SK-N-SH (cell line): ENCODE measurements at regions not wholly inside any gene's neighbourhood (a gene's known extent, or its start where the extent isn't known, plus 50 kb on each side); places are given as distances from the start of the nearest gene placed in this dataset.

ENCODE experiments used
- CTCF ChIA-PET: fragments of 300-600, 350-600 bp; formaldehyde crosslinking; extraction: SDS; loops from one replicate; lab custom pipeline; 2021; lab: Yijun Ruan, JAX
- POLR2A ChIA-PET: fragments of 350-600 bp; sonication (Branson Sonifier 250); formaldehyde crosslinking; extraction: SDS; loops from one replicate; lab custom pipeline; 2020; ENCODE audit warnings: antibody characterized with exemption, inconsistent platforms; lab: Yijun Ruan, JAX
- DNase-seq: peaks from one replicate; pipeline ENCODE4 v3.0.0; 2012
- H2AFZ ChIP-seq: fragments of 200-600 bp; sonication (generic); 2 replicates; pipeline ENCODE4 v1.8.1; 2016; ENCODE audit warnings: antibody characterized with exemption, mild to moderate bottlenecking, low read depth
- H3F3A ChIP-seq: fragments of 200-600 bp; sonication (generic); replicated peaks from 2 replicates; pipeline ENCODE3; 2016; ENCODE audit warnings: antibody characterized with exemption, mild to moderate bottlenecking; ENCODE audit not compliant: insufficient read depth
- H3K27ac ChIP-seq, 2 experiments: fragments of 200-500 bp in 1 of 2; fragments of 200-600 bp in 1 of 2; sonication (Bioruptor generic) in 1 of 2; sonication (generic), shearing (Covaris generic) in 1 of 2; 2 replicates each; pipeline versions ENCODE4 v1.5.1 to v1.6.1; 2014 to 2016; ENCODE audit warnings: low read depth in 2 of 2, inconsistent platforms in 1 of 2, low read length in 1 of 2, mild to moderate bottlenecking in 1 of 2, mixed read lengths in 1 of 2
- H3K27me3 ChIP-seq: fragments of 200-600 bp; sonication (generic), shearing (Covaris generic); 2 replicates; pipeline ENCODE4 v1.6.1; 2016; ENCODE audit warnings: mixed run types; ENCODE audit not compliant: insufficient read depth
- H3K36me3 ChIP-seq, 2 experiments: fragments of 200-500 bp in 1 of 2; fragments of 200-600 bp in 1 of 2; sonication (Bioruptor generic) in 1 of 2; sonication (generic) in 1 of 2; replicated peaks in 1 of 2; 2 replicates each; pipeline versions ENCODE3 to v1.5.1; 2014 to 2016; ENCODE audit warnings: low read length in 1 of 2, mild to moderate bottlenecking in 1 of 2; ENCODE audit not compliant: insufficient read depth in 2 of 2, control insufficient read depth in 1 of 2
- H3K4me1 ChIP-seq, 2 experiments: fragments of 200-500 bp in 1 of 2; fragments of 200-600 bp in 1 of 2; sonication (Bioruptor generic) in 1 of 2; sonication (generic), shearing (Covaris generic) in 1 of 2; 2 replicates each; pipeline versions ENCODE4 v1.5.1 to v1.6.1; 2014 to 2016; ENCODE audit warnings: low read depth in 1 of 2, low read length in 1 of 2, mixed run types in 1 of 2; ENCODE audit not compliant: insufficient read depth in 2 of 2, control insufficient read depth in 1 of 2
- H3K4me2 ChIP-seq: fragments of 200-600 bp; sonication (generic), shearing (Covaris generic); 2 replicates; pipeline ENCODE4 v1.6.1; 2017; ENCODE audit warnings: mixed run types
- H3K4me3 ChIP-seq, 2 experiments: fragments of 200-500 bp in 1 of 2; fragments of 200-600 bp in 1 of 2; sonication (Bioruptor generic) in 1 of 2; sonication (generic), shearing (Covaris generic) in 1 of 2; 2 replicates each; pipeline versions ENCODE4 v1.5.1 to v1.8.1; 2014 to 2016; ENCODE audit warnings: low read depth in 2 of 2, inconsistent platforms in 1 of 2, low read length in 1 of 2, mild to moderate bottlenecking in 1 of 2, mixed read lengths in 1 of 2, moderate library complexity in 1 of 2
- H3K79me2 ChIP-seq: fragments of 200-600 bp; sonication (generic); 2 replicates; pipeline ENCODE4 v1.8.1; 2017; ENCODE audit warnings: mild to moderate bottlenecking; ENCODE audit not compliant: insufficient read depth
- H3K9ac ChIP-seq: fragments of 200-600 bp; sonication (generic); 2 replicates; pipeline ENCODE4 v1.6.1; 2017; ENCODE audit warnings: mixed run types
- H3K9me2 ChIP-seq: fragments of 200-600 bp; sonication (generic); 2 replicates; pipeline ENCODE4 v1.6.1; 2017; ENCODE audit warnings: mixed run types
- H3K9me3 ChIP-seq: fragments of 200-600 bp; sonication (generic); 2 replicates; pipeline ENCODE4 v1.6.1; 2017; ENCODE audit warnings: mixed run types, mild to moderate bottlenecking, moderate library complexity
- H4K20me1 ChIP-seq: fragments of 200-600 bp; sonication (generic); 2 replicates; pipeline ENCODE4 v1.6.1; 2017; ENCODE audit warnings: mild to moderate bottlenecking, mixed run types; ENCODE audit not compliant: insufficient read depth
- FOXJ3 ChIP-seq: sonication (generic); formaldehyde crosslinking; IDR thresholded peaks from 2 replicates; pipeline ENCODE4 v1.5.1; 2020; ENCODE audit warnings: mild to moderate bottlenecking, missing genetic modification reagents
- GABPA ChIP-seq: IDR thresholded peaks from 2 replicates; pipeline ENCODE4 v1.4.0; 2012; ENCODE audit warnings: low read depth, mild to moderate bottlenecking
- MEF2A ChIP-seq: IDR thresholded peaks from 2 replicates; pipeline ENCODE4 v1.4.0; 2012; ENCODE audit warnings: low read depth, borderline replicate concordance
- NFIC ChIP-seq: IDR thresholded peaks from 2 replicates; pipeline ENCODE4 v1.4.0; 2012; ENCODE audit warnings: borderline replicate concordance
- NRF1 ChIP-seq: IDR thresholded peaks from 2 replicates; pipeline ENCODE4 v1.6.1; 2012; ENCODE audit warnings: low read depth, mild to moderate bottlenecking, low read length
- POLR2AphosphoS5 ChIP-seq: IDR thresholded peaks from 2 replicates; pipeline ENCODE4 v1.6.1; 2012; ENCODE audit warnings: low read depth, low read length
- RCOR1 ChIP-seq: fragments of 150-350 bp; IDR thresholded peaks from 2 replicates; pipeline ENCODE4 v1.6.1; 2017; ENCODE audit warnings: antibody characterized with exemption, low read length
- RFX5 ChIP-seq: IDR thresholded peaks from 2 replicates; pipeline ENCODE4 v1.6.1; 2012; ENCODE audit warnings: mild to moderate bottlenecking, improper control_type of control experiment, low read length
- TCF12 ChIP-seq: IDR thresholded peaks from 2 replicates; pipeline ENCODE4 v1.4.0; 2012
- YY1 ChIP-seq: IDR thresholded peaks from 2 replicates; pipeline ENCODE4 v1.4.0; 2012; ENCODE audit warnings: low read depth, mild to moderate bottlenecking
- ZBTB33 ChIP-seq: IDR thresholded peaks from 2 replicates; pipeline ENCODE4 v1.4.0; 2012; ENCODE audit warnings: low read depth, borderline replicate concordance
- WGBS: methylation state at CpG from one replicate; pipeline ENCODE4 v1.1.6; 2017; ENCODE audit warnings: low lambda C conversion rate; 5-methylcytosine and 5-hydroxymethylcytosine counted together
- TF ChIP-seq, protein P1 (sequence below): fragments of 200-600 bp; sonication (generic); IDR thresholded peaks from 2 replicates; pipeline ENCODE4 v1.6.1; 2017; ENCODE audit warnings: antibody characterized with exemption, mild to moderate bottlenecking, moderate library complexity
- TF ChIP-seq, protein P2 (sequence below): fragments of 150-350 bp; IDR thresholded peaks from 2 replicates; pipeline ENCODE4 v1.6.1; 2016; ENCODE audit warnings: mild to moderate bottlenecking, low read depth, low read length

- CTCF ChIA-PET = no interaction called here
- Histone ChIP-seq H3K9me3 (no peaks in the 10 kb centered on the region), H3K9ac (no peak overlapping the region), H3K27me3 (peaks cover 20% of the 10 kb centered on the region), H3K36me3 (no peaks in the 10 kb centered on the region), H2AFZ (no peak overlapping the region), H3K79me2 (no peaks in the 10 kb centered on the region), H3K4me3 (no peak overlapping the region), H3K9me2 (no peaks in the 10 kb centered on the region), H3K27ac (no peak overlapping the region), H3K4me1 (no peaks in the 10 kb centered on the region), H3K4me2 (no peak overlapping the region), H3F3A (peaks cover 10% of the 10 kb centered on the region), H4K20me1 (no peaks in the 10 kb centered on the region)
- POLR2A ChIA-PET = no interaction called here
- TF ChIP-seq ZBTB33 = no peak
- no peak for TF ChIP-seq NRF1
- no peak for TF ChIP-seq MEF2A
- 89% methylated on average over 2 of the region's 2 CpGs for WGBS
- no peak for DNase-seq
Measured at GRCh38 chr9:109599131-109599530, 101.0 kb upstream of the PTPN3 start.

- no peak overlapping the region for H3K4me2 ChIP-seq
- peaks cover 20% of the 10 kb centered on the region for H3K27me3 ChIP-seq
- H3K4me1 ChIP-seq = no peaks in the 10 kb centered on the region
- H2AFZ ChIP-seq = no peak overlapping the region
- 5% methylated on average over 6 of the region's 6 CpGs for WGBS
- CTCF ChIA-PET = no interaction called here
- H3K27ac ChIP-seq = no peak overlapping the region
- no peaks in the 10 kb centered on the region for H3K36me3 ChIP-seq
- H3K79me2 ChIP-seq = no peaks in the 10 kb centered on the region
- POLR2A ChIA-PET = interaction anchor here (0.8 kb wide), 1 partner anchor 10 kb away, joined by 3 read pairs; no protein-coding TSS in a partner anchor
- no peak for DNase-seq
- H3F3A ChIP-seq = peaks cover 10% of the 10 kb centered on the region
- no peak for TF ChIP-seq NFIC
- no peak for TF ChIP-seq TCF12
- TF ChIP-seq FOXJ3 (CRISPR knock-in tag) = no peak
- no peak for TF ChIP-seq RFX5
- no peak for TF ChIP-seq YY1
- no peak for TF ChIP-seq GABPA
- TF ChIP-seq, protein P1, sequence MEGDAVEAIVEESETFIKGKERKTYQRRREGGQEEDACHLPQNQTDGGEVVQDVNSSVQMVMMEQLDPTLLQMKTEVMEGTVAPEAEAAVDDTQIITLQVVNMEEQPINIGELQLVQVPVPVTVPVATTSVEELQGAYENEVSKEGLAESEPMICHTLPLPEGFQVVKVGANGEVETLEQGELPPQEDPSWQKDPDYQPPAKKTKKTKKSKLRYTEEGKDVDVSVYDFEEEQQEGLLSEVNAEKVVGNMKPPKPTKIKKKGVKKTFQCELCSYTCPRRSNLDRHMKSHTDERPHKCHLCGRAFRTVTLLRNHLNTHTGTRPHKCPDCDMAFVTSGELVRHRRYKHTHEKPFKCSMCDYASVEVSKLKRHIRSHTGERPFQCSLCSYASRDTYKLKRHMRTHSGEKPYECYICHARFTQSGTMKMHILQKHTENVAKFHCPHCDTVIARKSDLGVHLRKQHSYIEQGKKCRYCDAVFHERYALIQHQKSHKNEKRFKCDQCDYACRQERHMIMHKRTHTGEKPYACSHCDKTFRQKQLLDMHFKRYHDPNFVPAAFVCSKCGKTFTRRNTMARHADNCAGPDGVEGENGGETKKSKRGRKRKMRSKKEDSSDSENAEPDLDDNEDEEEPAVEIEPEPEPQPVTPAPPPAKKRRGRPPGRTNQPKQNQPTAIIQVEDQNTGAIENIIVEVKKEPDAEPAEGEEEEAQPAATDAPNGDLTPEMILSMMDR = no peak
- TF ChIP-seq RCOR1 = no peak
- TF ChIP-seq NRF1 = no peak
- TF ChIP-seq, protein P2, sequence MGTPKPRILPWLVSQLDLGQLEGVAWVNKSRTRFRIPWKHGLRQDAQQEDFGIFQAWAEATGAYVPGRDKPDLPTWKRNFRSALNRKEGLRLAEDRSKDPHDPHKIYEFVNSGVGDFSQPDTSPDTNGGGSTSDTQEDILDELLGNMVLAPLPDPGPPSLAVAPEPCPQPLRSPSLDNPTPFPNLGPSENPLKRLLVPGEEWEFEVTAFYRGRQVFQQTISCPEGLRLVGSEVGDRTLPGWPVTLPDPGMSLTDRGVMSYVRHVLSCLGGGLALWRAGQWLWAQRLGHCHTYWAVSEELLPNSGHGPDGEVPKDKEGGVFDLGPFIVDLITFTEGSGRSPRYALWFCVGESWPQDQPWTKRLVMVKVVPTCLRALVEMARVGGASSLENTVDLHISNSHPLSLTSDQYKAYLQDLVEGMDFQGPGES = no peak
- no peak for TF ChIP-seq POLR2AphosphoS5
- no peak overlapping the region for H3K9ac ChIP-seq
- H4K20me1 ChIP-seq = no peaks in the 10 kb centered on the region
- no peaks in the 10 kb centered on the region for H3K9me3 ChIP-seq
- H3K4me3 ChIP-seq = no peak overlapping the region
- H3K9me2 ChIP-seq = no peaks in the 10 kb centered on the region
Measured at GRCh38 chr9:109599711-109600110, 101.6 kb upstream of the PTPN3 start.
